ENCODE measurements at regions not wholly inside any gene's neighbourhood (a gene's known extent, or its start where the extent isn't known, plus 50 kb on each side); places are given as distances from the start of the nearest gene placed in this dataset.
"Not testable (repeated sequence)": the region's sequence is repeated elsewhere in the genome, so short reads cannot be mapped to it uniquely, and the experiment has no call there.

DNA sequence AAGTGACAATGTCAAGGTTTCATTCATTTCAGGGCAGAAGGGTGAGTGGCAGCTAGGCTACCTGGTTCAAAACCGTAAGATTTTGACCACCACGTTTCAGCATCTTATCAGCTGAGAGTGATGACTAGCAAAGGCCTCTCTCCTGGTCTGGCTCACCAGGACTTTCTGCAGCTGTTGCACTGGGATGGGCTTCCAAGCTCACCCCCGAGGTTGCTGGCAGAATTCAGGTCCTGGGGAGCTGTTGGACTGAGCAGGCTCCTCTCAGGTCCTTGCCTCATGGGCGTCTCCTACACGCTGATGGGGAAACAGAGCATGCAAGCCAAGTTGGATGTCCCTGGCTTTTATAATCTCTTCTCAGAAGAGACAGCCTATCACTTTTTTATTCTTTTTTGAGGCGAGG lies 88.8 kb upstream of the RNU6-1 start:
- peak overlapping the region; percentile 35 for H4K91ac ChIP-seq (ENCODE audit: low read length)
- no peak overlapping the region for H3K4me3 ChIP-seq (ENCODE audit: insufficient read depth in 1 of 2, low read depth in 1 of 2, low read length in 2 of 2)
- no peak overlapping the region for H3K27ac ChIP-seq (ENCODE audit: low read length, poor library complexity, severe bottlenecking)
- peak overlapping the region; percentile 10 for H2AK5ac ChIP-seq (ENCODE audit: low read length, severe bottlenecking)
- no peak overlapping the region for H2BK5ac ChIP-seq (ENCODE audit: low read depth, low read length, poor library complexity, severe bottlenecking)
- WGBS = 82% methylated on average over 6 of the region's 6 CpGs
- peak overlapping the region; percentile 51 for H2BK120ac ChIP-seq (ENCODE audit: low read depth, low read length)
- H3K18ac ChIP-seq (ENCODE audit: low read depth in 1 of 2, low read length in 2 of 2) = peak overlapping the region; percentile 46 to 72
- no peaks in the 10 kb centered on the region for H3K36me3 ChIP-seq (ENCODE audit: control insufficient read depth in 1 of 2, insufficient read depth in 2 of 2, low read depth in 1 of 2, low read length in 2 of 2)
- no peak overlapping the region for H4K8ac ChIP-seq (ENCODE audit: low read length)
- H3K27me3 ChIP-seq (ENCODE audit: control insufficient read depth in 1 of 2, insufficient read depth in 1 of 2, low read length in 2 of 2) = peaks cover 0 to 4% of the 10 kb centered on the region in 2 experiments
- H3K14ac ChIP-seq (ENCODE audit: low read length in 2 of 2) = peak overlapping the region in 1 of 2 experiments; percentile 22
- no peak overlapping the region for H3K4me2 ChIP-seq (ENCODE audit: low read length, poor library complexity, severe bottlenecking)
- H2AFZ ChIP-seq (ENCODE audit: low read depth, low read length) = no peak overlapping the region
- no peaks in the 10 kb centered on the region for H3K9me3 ChIP-seq (ENCODE audit: control insufficient read depth, low read length)
- peak overlapping the region in 1 of 2 experiments; percentile 24 for H3K4ac ChIP-seq (ENCODE audit: low read depth in 1 of 2, low read length in 2 of 2)
- H3K9ac ChIP-seq (ENCODE audit: low read length) = no peak overlapping the region
- peak overlapping the region; percentile 51 to 80 for H2BK12ac ChIP-seq (ENCODE audit: low read length in 2 of 2)
- H3K79me1 ChIP-seq (replicated peaks; ENCODE audit: low read length, poor library complexity, severe bottlenecking) = no peaks in the 10 kb centered on the region
- no peak for DNase-seq
- no peak overlapping the region for H2BK15ac ChIP-seq (ENCODE audit: low read depth, poor library complexity, severe bottlenecking)
- H3K4me1 ChIP-seq (ENCODE audit: control insufficient read depth, insufficient read depth, low read depth, low read length) = peaks cover 8% of the 10 kb centered on the region
- H3K23ac ChIP-seq (ENCODE audit: low read length in 2 of 2) = no peak overlapping the region

DNA sequence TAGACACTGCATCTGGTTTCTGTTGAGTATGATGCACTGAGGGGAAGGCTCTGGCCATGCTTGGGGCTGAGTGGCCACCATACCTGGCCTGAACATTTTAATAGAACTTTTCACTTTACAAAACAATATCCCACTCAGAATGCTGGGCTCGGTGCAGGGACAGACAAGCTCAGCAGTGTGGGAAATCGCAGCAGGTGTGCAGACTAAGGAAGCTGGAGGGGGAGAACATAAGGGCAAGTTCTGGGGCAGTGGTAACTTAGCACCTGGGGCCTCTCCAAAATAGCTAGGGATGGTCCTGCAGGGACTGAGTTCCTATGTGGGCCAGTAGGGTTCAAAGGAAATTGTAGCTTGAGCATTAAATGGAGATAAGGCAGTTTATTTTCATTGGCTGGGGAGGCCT lies 90.9 kb upstream of the RNU6-1 start:
- H2AK5ac ChIP-seq (ENCODE audit: low read length, severe bottlenecking) = no peak overlapping the region
- H2BK12ac ChIP-seq (ENCODE audit: low read length in 2 of 2) = no peak overlapping the region
- H3K4ac ChIP-seq (ENCODE audit: low read depth in 1 of 2, low read length in 2 of 2) = no peak overlapping the region
- H3K18ac ChIP-seq (ENCODE audit: low read depth in 1 of 2, low read length in 2 of 2) = no peak overlapping the region
- DNase-seq = no peak
- no peak overlapping the region for H3K14ac ChIP-seq (ENCODE audit: low read length in 2 of 2)
- H2BK120ac ChIP-seq (ENCODE audit: low read depth, low read length) = no peak overlapping the region
- no peak overlapping the region for H3K27ac ChIP-seq (ENCODE audit: low read length, poor library complexity, severe bottlenecking)
- H3K36me3 ChIP-seq (ENCODE audit: control insufficient read depth in 1 of 2, insufficient read depth in 2 of 2, low read depth in 1 of 2, low read length in 2 of 2) = no peaks in the 10 kb centered on the region
- H3K79me1 ChIP-seq (replicated peaks; ENCODE audit: low read length, poor library complexity, severe bottlenecking) = no peaks in the 10 kb centered on the region
- H2BK15ac ChIP-seq (ENCODE audit: low read depth, poor library complexity, severe bottlenecking) = no peak overlapping the region
- no peak overlapping the region for H3K9ac ChIP-seq (ENCODE audit: low read length)
- H3K27me3 ChIP-seq (ENCODE audit: control insufficient read depth in 1 of 2, insufficient read depth in 1 of 2, low read length in 2 of 2) = peaks cover 0 to 11% of the 10 kb centered on the region in 2 experiments
- H3K4me2 ChIP-seq (ENCODE audit: low read length, poor library complexity, severe bottlenecking) = no peak overlapping the region
- H3K4me3 ChIP-seq (ENCODE audit: insufficient read depth in 1 of 2, low read depth in 1 of 2, low read length in 2 of 2) = no peak overlapping the region
- no peak overlapping the region for H2AFZ ChIP-seq (ENCODE audit: low read depth, low read length)
- no peak overlapping the region for H4K91ac ChIP-seq (ENCODE audit: low read length)
- H3K9me3 ChIP-seq (ENCODE audit: control insufficient read depth, low read length) = no peaks in the 10 kb centered on the region
- 91% methylated on average over 2 of the region's 2 CpGs for WGBS
- H3K23ac ChIP-seq (ENCODE audit: low read length in 2 of 2) = no peak overlapping the region
- H2BK5ac ChIP-seq (ENCODE audit: low read depth, low read length, poor library complexity, severe bottlenecking) = no peak overlapping the region
- H4K8ac ChIP-seq (ENCODE audit: low read length) = no peak overlapping the region
- H3K4me1 ChIP-seq (ENCODE audit: control insufficient read depth, insufficient read depth, low read depth, low read length) = peaks cover 6% of the 10 kb centered on the region

DNA sequence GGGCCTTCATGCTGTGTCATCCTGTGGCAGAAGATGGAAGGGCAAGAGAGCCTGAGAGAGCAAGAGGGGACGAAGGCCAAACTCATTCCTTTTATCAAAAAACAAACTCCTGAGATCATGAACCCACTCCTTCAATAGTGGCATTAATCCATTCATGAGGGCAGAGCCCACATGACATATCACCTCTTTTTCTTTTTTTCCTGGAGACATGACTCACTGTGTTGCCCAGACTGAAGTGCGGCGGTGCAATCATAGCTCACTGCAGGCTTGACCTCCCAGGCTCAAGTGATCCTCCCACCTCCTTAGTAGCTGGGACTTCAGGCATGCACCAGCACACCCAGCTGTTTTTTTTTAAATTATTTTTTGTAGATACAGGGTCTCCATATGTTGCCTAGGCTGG lies 92.0 kb upstream of the RNU6-1 start:
- no peak overlapping the region for H3K14ac ChIP-seq (ENCODE audit: low read length in 2 of 2)
- no peak overlapping the region for H2BK120ac ChIP-seq (ENCODE audit: low read depth, low read length)
- no peak overlapping the region for H3K4me3 ChIP-seq (ENCODE audit: insufficient read depth in 1 of 2, low read depth in 1 of 2, low read length in 2 of 2)
- no peak overlapping the region for H2AFZ ChIP-seq (ENCODE audit: low read depth, low read length)
- WGBS = 75% methylated on average over 3 of the region's 3 CpGs
- no peak overlapping the region for H3K27ac ChIP-seq (ENCODE audit: low read length, poor library complexity, severe bottlenecking)
- H3K4ac ChIP-seq (ENCODE audit: low read depth in 1 of 2, low read length in 2 of 2) = no peak overlapping the region
- H2AK5ac ChIP-seq (ENCODE audit: low read length, severe bottlenecking) = no peak overlapping the region
- H3K79me1 ChIP-seq (replicated peaks; ENCODE audit: low read length, poor library complexity, severe bottlenecking) = no peaks in the 10 kb centered on the region
- H3K36me3 ChIP-seq (ENCODE audit: control insufficient read depth in 1 of 2, insufficient read depth in 2 of 2, low read depth in 1 of 2, low read length in 2 of 2) = no peaks in the 10 kb centered on the region
- peaks cover 6% of the 10 kb centered on the region for H3K4me1 ChIP-seq (ENCODE audit: control insufficient read depth, insufficient read depth, low read depth, low read length)
- H3K18ac ChIP-seq (ENCODE audit: low read depth in 1 of 2, low read length in 2 of 2) = no peak overlapping the region
- H2BK5ac ChIP-seq (ENCODE audit: low read depth, low read length, poor library complexity, severe bottlenecking) = no peak overlapping the region
- no peak overlapping the region for H3K4me2 ChIP-seq (ENCODE audit: low read length, poor library complexity, severe bottlenecking)
- H4K91ac ChIP-seq (ENCODE audit: low read length) = no peak overlapping the region
- H3K9ac ChIP-seq (ENCODE audit: low read length) = no peak overlapping the region
- no peak overlapping the region for H3K23ac ChIP-seq (ENCODE audit: low read length in 2 of 2)
- no peak overlapping the region for H2BK12ac ChIP-seq (ENCODE audit: low read length in 2 of 2)
- no peak overlapping the region for H2BK15ac ChIP-seq (ENCODE audit: low read depth, poor library complexity, severe bottlenecking)
- peak; percentile 36 for DNase-seq
- peaks cover 0 to 17% of the 10 kb centered on the region in 2 experiments for H3K27me3 ChIP-seq (ENCODE audit: control insufficient read depth in 1 of 2, insufficient read depth in 1 of 2, low read length in 2 of 2)
- no peaks in the 10 kb centered on the region for H3K9me3 ChIP-seq (ENCODE audit: control insufficient read depth, low read length)
- no peak overlapping the region for H4K8ac ChIP-seq (ENCODE audit: low read length)

DNA sequence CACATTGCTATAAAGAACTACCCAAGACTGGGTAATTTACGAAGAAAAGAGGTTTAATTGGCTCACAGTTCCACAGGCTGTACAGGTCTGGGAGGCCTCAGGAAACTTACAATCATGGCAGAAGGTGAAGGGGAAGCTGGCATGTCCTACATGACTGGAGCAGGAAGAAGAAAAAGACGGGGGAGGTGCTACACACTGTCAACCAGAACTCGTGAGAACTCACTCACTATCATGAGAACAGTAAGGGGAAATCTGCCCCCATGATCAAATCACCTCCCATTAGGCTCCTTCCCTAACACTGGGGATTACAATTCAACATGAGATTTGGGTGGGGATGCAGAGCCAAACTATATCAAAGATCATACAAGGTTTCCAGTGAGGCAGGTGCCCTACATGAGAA lies 94.3 kb upstream of the RNU6-1 start:
- not testable (repeated sequence) for H3K4me1 ChIP-seq (ENCODE audit: control insufficient read depth, insufficient read depth, low read depth, low read length); H3K79me1 ChIP-seq (replicated peaks; ENCODE audit: low read length, poor library complexity, severe bottlenecking); H3K18ac ChIP-seq (ENCODE audit: low read depth in 1 of 2, low read length in 2 of 2); H2AK5ac ChIP-seq (ENCODE audit: low read length, severe bottlenecking); H2AFZ ChIP-seq (ENCODE audit: low read depth, low read length); H4K8ac ChIP-seq (ENCODE audit: low read length); H3K14ac ChIP-seq (ENCODE audit: low read length in 2 of 2); H3K9me3 ChIP-seq (ENCODE audit: control insufficient read depth, low read length); H3K4me3 ChIP-seq (ENCODE audit: insufficient read depth in 1 of 2, low read depth in 1 of 2, low read length in 2 of 2); DNase-seq; H3K9ac ChIP-seq (ENCODE audit: low read length); H2BK12ac ChIP-seq (ENCODE audit: low read length in 2 of 2); H3K4me2 ChIP-seq (ENCODE audit: low read length, poor library complexity, severe bottlenecking); H3K27ac ChIP-seq (ENCODE audit: low read length, poor library complexity, severe bottlenecking); H3K36me3 ChIP-seq (ENCODE audit: control insufficient read depth in 1 of 2, insufficient read depth in 2 of 2, low read depth in 1 of 2, low read length in 2 of 2); H3K4ac ChIP-seq (ENCODE audit: low read depth in 1 of 2, low read length in 2 of 2); H3K23ac ChIP-seq (ENCODE audit: low read length in 2 of 2); H2BK5ac ChIP-seq (ENCODE audit: low read depth, low read length, poor library complexity, severe bottlenecking); H2BK120ac ChIP-seq (ENCODE audit: low read depth, low read length); H2BK15ac ChIP-seq (ENCODE audit: low read depth, poor library complexity, severe bottlenecking); H4K91ac ChIP-seq (ENCODE audit: low read length)
- 92% methylated on average over 1 of the region's 3 CpGs for WGBS
- peaks cover 0 to 17% of the 10 kb centered on the region in 2 experiments for H3K27me3 ChIP-seq (ENCODE audit: control insufficient read depth in 1 of 2, insufficient read depth in 1 of 2, low read length in 2 of 2)

Data from mesenchymal stem cell (in vitro differentiated cells and primary cell).